PC-3 (cell line): ENCODE measurements at regions not wholly inside any gene's neighbourhood (a gene's known extent, or its start where the extent isn't known, plus 50 kb on each side); places are given as distances from the start of the nearest gene placed in this dataset.

Experiments used
- ATAC-seq: fragments of 200-7000 bp; cut with Tn5 transposase; 2 replicates; pipeline ENCODE4 v1.9.1; 2020; ENCODE audit warnings: mild to moderate bottlenecking, moderate library complexity
- BruUV-seq: library from RNA; stranded (reverse); fragments of 400-500 nt; replicated peaks from 2 replicates; lab custom pipeline; 2021; lab: Mats Ljungman, UMichigan
- CTCF ChIA-PET: fragments of 300-600 bp; sonication (Branson Sonifier 250); formaldehyde crosslinking; loops from one replicate; lab custom pipeline; 2022; ENCODE audit warnings: antibody characterized with exemption; lab: Charles Lee
- POLR2A ChIA-PET: fragments of 300-600 bp; sonication (Branson Sonifier 250); formaldehyde crosslinking; loops from one replicate; lab custom pipeline; 2022; ENCODE audit warnings: antibody characterized with exemption; ENCODE audit not compliant: unreplicated experiment; lab: Charles Lee
- DNase-seq: peaks from one replicate; pipeline ENCODE4 v3.0.0-alpha.2; 2015
- H2AFZ ChIP-seq: fragments of 300-600 bp; sonication (generic); 2 replicates; pipeline ENCODE4 v1.6.0; 2016; ENCODE audit warnings: antibody characterized with exemption, low read length
- H3F3A ChIP-seq: fragments of 300-600 bp; sonication (generic); one replicate; pipeline ENCODE4 v1.6.0; 2017; ENCODE audit warnings: antibody characterized with exemption, low read length, control low read depth, mild to moderate bottlenecking; ENCODE audit not compliant: unreplicated experiment
- H3K27ac ChIP-seq: fragments of 300-600 bp; sonication (generic); 2 replicates; pipeline ENCODE4 v1.5.1; 2016; ENCODE audit warnings: mild to moderate bottlenecking, low read length
- H3K27me3 ChIP-seq: fragments of 300-600 bp; sonication (generic); 2 replicates; pipeline ENCODE4 v1.6.1; 2016; ENCODE audit warnings: low read length, mixed read lengths
- H3K36me3 ChIP-seq: fragments of 300-600 bp; sonication (generic); 2 replicates; pipeline ENCODE4 v1.6.1; 2016; ENCODE audit warnings: low read depth, mixed run types, low read length, mixed read lengths
- H3K4me1 ChIP-seq: fragments of 300-600 bp; sonication (generic); 2 replicates; pipeline ENCODE4 v1.5.1; 2016; ENCODE audit warnings: low read length; ENCODE audit not compliant: insufficient read depth
- H3K4me2 ChIP-seq: fragments of 300-600 bp; sonication (generic); 2 replicates; pipeline ENCODE4 v1.6.0; 2016; ENCODE audit warnings: low read length
- H3K4me3 ChIP-seq: fragments of 300-600 bp; sonication (generic); 2 replicates; pipeline ENCODE4 v1.5.1; 2016; ENCODE audit warnings: mild to moderate bottlenecking, low read length, mixed read lengths
- H3K79me2 ChIP-seq: fragments of 300-600 bp; sonication (generic); 2 replicates; pipeline ENCODE4 v1.6.1; 2017; ENCODE audit warnings: low read length, mixed read lengths
- H3K9ac ChIP-seq: fragments of 300-600 bp; sonication (generic); 2 replicates; pipeline ENCODE4 v1.6.0; 2016; ENCODE audit warnings: mild to moderate bottlenecking, low read length
- H3K9me2 ChIP-seq: fragments of 300-600 bp; sonication (generic); replicated peaks from 2 replicates; pipeline ENCODE4 v1.6.1; 2016; ENCODE audit warnings: mixed run types, low read length, mixed read lengths
- H3K9me3 ChIP-seq: fragments of 300-600 bp; sonication (generic); 2 replicates; pipeline ENCODE4 v1.6.1; 2016; ENCODE audit warnings: low read length, mixed read lengths
- H4K20me1 ChIP-seq: fragments of 300-600 bp; sonication (generic); 2 replicates; pipeline ENCODE4 v1.6.1; 2016; ENCODE audit warnings: low read length, mixed read lengths
- EZH2 ChIP-seq: fragments of 300-600 bp; sonication (generic); IDR thresholded peaks from one replicate; pipeline ENCODE4 v1.6.1; 2017; ENCODE audit warnings: antibody characterized with exemption, mild to moderate bottlenecking, low read length; ENCODE audit not compliant: unreplicated experiment
- EZH2phosphoT487 ChIP-seq: fragments of 300-600 bp; sonication (generic); IDR thresholded peaks from 2 replicates; pipeline ENCODE4 v1.6.1; 2018; ENCODE audit warnings: mild to moderate bottlenecking, antibody characterized with exemption, low read length, borderline replicate concordance
- intact Hi-C: fragments of 100-400 bp; cut with micrococcal nuclease; formaldehyde crosslinking; loops from 2 replicates; pipeline ENCODE4 v1.9.0; 2023
- TF ChIP-seq, protein P1 (sequence below): fragments of 300-600 bp; sonication (generic); conservative IDR thresholded peaks from 2 replicates; pipeline ENCODE4 v1.5.1; 2017; ENCODE audit warnings: antibody characterized with exemption, low read depth, mild to moderate bottlenecking, low read length

DNA sequence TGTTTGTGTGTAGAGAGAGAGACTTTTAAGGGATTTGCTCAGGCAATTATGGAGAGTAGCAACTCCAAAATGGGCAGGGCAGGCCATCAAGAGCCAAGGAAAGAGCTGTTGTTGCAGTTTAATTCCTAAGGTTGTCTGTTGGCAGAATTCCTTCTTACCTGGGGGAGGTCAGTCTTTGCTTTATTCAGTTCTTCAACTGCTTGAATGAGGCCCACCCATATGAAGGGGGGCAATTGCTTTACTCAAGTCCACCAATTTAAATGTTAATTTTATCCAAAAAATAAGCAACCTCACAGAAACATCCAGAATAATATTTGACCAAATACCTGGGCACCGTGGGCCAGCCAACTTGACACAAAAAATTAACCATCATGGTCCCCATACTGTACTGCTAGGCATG lies 137.7 kb upstream of the KLHL25 start:
- intact Hi-C loops: no loop called here
- no peak overlapping the region for H3K27ac ChIP-seq
- POLR2A ChIA-PET: no interaction called here
- TF ChIP-seq EZH2: no peak
- TF ChIP-seq EZH2phosphoT487: no peak
- TF ChIP-seq, protein P1, sequence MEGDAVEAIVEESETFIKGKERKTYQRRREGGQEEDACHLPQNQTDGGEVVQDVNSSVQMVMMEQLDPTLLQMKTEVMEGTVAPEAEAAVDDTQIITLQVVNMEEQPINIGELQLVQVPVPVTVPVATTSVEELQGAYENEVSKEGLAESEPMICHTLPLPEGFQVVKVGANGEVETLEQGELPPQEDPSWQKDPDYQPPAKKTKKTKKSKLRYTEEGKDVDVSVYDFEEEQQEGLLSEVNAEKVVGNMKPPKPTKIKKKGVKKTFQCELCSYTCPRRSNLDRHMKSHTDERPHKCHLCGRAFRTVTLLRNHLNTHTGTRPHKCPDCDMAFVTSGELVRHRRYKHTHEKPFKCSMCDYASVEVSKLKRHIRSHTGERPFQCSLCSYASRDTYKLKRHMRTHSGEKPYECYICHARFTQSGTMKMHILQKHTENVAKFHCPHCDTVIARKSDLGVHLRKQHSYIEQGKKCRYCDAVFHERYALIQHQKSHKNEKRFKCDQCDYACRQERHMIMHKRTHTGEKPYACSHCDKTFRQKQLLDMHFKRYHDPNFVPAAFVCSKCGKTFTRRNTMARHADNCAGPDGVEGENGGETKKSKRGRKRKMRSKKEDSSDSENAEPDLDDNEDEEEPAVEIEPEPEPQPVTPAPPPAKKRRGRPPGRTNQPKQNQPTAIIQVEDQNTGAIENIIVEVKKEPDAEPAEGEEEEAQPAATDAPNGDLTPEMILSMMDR: no peak
- no peak overlapping the region for H2AFZ ChIP-seq
- no TSS peak for BruUV-seq
- no peak overlapping the region for H3K4me2 ChIP-seq
- no peak for ATAC-seq
- H3K27me3 ChIP-seq: peaks cover 16% of the 10 kb centered on the region; the same call in 1 of the 2 replicates
- no peaks in the 10 kb centered on the region for H3K36me3 ChIP-seq
- no peaks in the 10 kb centered on the region for H3K79me2 ChIP-seq
- no peaks in the 10 kb centered on the region for H3K9me2 ChIP-seq
- H3K9me3 ChIP-seq: no peaks in the 10 kb centered on the region
- no peak overlapping the region for H3K9ac ChIP-seq
- CTCF ChIA-PET: no interaction called here
- DNase-seq: no peak
- no peaks in the 10 kb centered on the region for H3F3A ChIP-seq
- no peaks in the 10 kb centered on the region for H4K20me1 ChIP-seq
- no peaks in the 10 kb centered on the region for H3K4me1 ChIP-seq
- no peak overlapping the region for H3K4me3 ChIP-seq

DNA sequence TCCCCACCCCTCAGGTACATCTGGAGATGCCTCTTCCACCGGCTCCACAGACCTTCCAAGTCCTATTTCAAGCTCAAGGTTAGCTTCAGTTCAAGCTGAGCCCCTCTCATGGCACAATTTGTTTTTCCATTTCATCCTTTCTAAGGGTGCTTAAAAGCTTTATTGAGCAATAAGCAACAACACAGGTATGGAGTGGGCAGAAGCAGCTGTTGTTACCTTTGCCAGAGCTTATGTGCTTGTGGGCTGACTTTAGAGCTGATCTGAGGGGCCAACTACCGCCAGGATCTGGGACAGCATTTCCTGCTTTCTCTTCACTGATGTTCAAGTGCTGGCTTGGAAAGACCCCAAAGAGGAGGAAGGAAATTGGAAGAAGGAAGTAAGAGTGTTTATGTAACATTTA lies 140.0 kb upstream of the KLHL25 start:
- Histone ChIP-seq H4K20me1 (no peaks in the 10 kb centered on the region), H2AFZ (no peak overlapping the region), H3K4me2 (no peak overlapping the region), H3K79me2 (no peaks in the 10 kb centered on the region), H3K36me3 (no peaks in the 10 kb centered on the region), H3K9ac (no peak overlapping the region), H3F3A (no peaks in the 10 kb centered on the region), H3K9me2 (no peaks in the 10 kb centered on the region), H3K4me3 (no peak overlapping the region), H3K27me3 (peaks cover 16% of the 10 kb centered on the region; the same call in 1 of the 2 replicates), H3K9me3 (no peaks in the 10 kb centered on the region), H3K4me1 (no peaks in the 10 kb centered on the region), H3K27ac (no peak overlapping the region)
- DNase-seq: no peak
- intact Hi-C loops: no loop called here
- ChIA-PET POLR2A (no interaction called here), CTCF (no interaction called here)
- BruUV-seq: no TSS peak
- no peak for ATAC-seq
- TF ChIP-seq EZH2phosphoT487: no peak

DNA sequence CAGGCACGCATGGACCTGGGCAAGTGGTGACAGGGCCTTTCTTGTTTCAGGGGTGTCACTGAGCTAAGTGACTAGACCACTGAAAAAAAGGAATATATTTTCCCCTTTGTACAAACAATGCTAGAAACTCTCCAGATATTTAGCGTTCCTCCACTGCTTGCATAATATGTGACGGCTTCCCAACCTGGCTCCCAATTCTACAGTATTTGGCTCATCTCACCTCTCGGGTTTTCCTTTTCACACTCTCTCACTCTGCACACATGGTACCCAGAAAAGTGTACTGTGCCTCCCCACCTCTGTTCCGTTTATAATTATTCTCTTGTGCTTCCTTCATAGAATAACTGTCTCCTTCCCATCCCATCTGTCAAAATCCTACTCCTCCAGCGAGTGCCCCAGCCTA lies 140.5 kb upstream of the KLHL25 start:
- no peaks in the 10 kb centered on the region for H3K36me3 ChIP-seq
- H3K4me1 ChIP-seq: no peaks in the 10 kb centered on the region
- intact Hi-C loops: no loop called here
- no peaks in the 10 kb centered on the region for H3K9me2 ChIP-seq
- H3K27me3 ChIP-seq: peaks cover 16% of the 10 kb centered on the region; the same call in 1 of the 2 replicates
- POLR2A ChIA-PET: no interaction called here
- BruUV-seq: no TSS peak
- H3K27ac ChIP-seq: no peak overlapping the region
- CTCF ChIA-PET: no interaction called here
- H3K4me2 ChIP-seq: no peak overlapping the region
- H3K9ac ChIP-seq: no peak overlapping the region
- H4K20me1 ChIP-seq: no peaks in the 10 kb centered on the region
- H3F3A ChIP-seq: no peaks in the 10 kb centered on the region
- no peaks in the 10 kb centered on the region for H3K9me3 ChIP-seq
- ATAC-seq (no peak), DNase-seq (no peak)
- TF ChIP-seq EZH2phosphoT487 (no peak), EZH2 (no peak)
- TF ChIP-seq, protein P1: no peak
- H2AFZ ChIP-seq: no peak overlapping the region
- H3K4me3 ChIP-seq: no peak overlapping the region
- H3K79me2 ChIP-seq: no peaks in the 10 kb centered on the region
